GM20000 (cell line): ENCODE measurements at regions not wholly inside any gene's neighbourhood (a gene's known extent, or its start where the extent isn't known, plus 50 kb on each side); places are given as distances from the start of the nearest gene placed in this dataset.

Experiments
- DNase-seq: peaks from one replicate; pipeline ENCODE4 v3.0.0; 2012; ENCODE audit warnings: low spot score
- TF ChIP-seq, protein P1 (sequence below): IDR thresholded peaks from 2 replicates; pipeline ENCODE4 v1.5.1; 2012; ENCODE audit warnings: mild to moderate bottlenecking, control low read depth; ENCODE audit errors: extremely low read depth, missing control alignments

DNA sequence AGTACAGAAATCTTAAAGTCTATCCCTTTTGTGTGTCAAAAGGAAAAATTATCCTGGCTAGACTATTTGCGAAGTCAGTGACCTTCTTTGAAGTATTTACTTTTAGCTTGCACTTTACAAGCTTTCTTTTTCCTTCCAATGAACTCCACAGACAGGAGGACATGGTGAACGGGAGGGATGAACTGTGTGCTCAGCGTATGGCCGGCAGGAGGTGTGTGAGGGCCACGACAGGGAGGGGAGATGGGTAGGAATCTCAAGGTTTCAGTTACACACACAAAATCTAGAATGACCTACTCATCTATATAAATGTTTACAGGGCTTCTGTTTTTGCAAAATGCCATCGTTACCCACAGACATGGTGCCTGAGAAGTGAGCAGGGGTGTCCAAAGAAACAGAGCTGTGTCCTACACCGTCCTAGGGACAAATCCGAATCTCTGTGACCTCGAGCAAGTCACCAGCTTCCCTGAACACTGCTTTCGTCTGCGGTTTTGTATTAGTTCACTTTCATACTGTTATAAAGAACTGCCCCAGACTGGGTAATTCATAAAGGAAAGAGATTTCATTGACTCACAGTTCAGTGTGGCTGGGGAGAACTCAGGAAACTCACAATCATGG lies 537.2 kb downstream of the LIG4 start:
- TF ChIP-seq, protein P1, sequence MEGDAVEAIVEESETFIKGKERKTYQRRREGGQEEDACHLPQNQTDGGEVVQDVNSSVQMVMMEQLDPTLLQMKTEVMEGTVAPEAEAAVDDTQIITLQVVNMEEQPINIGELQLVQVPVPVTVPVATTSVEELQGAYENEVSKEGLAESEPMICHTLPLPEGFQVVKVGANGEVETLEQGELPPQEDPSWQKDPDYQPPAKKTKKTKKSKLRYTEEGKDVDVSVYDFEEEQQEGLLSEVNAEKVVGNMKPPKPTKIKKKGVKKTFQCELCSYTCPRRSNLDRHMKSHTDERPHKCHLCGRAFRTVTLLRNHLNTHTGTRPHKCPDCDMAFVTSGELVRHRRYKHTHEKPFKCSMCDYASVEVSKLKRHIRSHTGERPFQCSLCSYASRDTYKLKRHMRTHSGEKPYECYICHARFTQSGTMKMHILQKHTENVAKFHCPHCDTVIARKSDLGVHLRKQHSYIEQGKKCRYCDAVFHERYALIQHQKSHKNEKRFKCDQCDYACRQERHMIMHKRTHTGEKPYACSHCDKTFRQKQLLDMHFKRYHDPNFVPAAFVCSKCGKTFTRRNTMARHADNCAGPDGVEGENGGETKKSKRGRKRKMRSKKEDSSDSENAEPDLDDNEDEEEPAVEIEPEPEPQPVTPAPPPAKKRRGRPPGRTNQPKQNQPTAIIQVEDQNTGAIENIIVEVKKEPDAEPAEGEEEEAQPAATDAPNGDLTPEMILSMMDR, result no peak
- no peak for DNase-seq

GRCh38 chr13:107675847-107676550 lies 539.3 kb downstream of the LIG4 start:
- no peak for DNase-seq
- TF ChIP-seq, protein P1, result no peak

DNA sequence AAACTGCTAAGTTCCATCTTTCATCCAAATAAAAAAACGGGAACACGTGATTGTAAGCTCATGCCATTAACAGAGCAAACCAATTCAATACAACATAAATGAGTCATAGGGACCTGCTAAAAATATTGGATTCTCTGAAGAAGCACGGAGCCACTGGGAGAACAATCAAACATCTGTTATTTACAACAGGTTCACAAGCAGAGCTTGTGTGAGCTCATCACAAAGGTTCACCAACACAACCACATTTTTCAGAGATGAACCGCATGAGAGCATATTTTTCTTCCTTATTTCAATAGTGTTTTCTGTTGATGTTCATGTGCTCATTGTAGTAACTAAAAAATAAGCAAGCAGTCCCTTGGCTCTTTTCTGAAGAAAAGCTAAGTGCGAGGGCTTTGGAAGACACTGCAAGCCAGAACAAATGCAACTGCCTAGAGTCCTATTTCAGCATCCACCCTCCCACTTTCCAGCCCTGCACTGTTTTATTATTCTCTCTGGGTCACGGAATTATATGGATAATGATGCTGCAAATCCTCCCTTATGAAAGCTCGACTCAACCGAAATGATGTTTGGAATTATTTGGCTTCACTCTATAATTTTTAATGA lies 545.8 kb downstream of the LIG4 start:
- TF ChIP-seq, protein P1, result no peak
- no peak for DNase-seq

- DNase-seq, result no peak
- TF ChIP-seq, protein P1, result no peak
Measured at GRCh38 chr13:107665926-107666458, 549.3 kb downstream of the LIG4 start.

- TF ChIP-seq, protein P1, result peak; percentile 84
- peak; percentile 18 for DNase-seq
Measured at GRCh38 chr13:107650081-107650701, 565.1 kb downstream of the LIG4 start.

DNA sequence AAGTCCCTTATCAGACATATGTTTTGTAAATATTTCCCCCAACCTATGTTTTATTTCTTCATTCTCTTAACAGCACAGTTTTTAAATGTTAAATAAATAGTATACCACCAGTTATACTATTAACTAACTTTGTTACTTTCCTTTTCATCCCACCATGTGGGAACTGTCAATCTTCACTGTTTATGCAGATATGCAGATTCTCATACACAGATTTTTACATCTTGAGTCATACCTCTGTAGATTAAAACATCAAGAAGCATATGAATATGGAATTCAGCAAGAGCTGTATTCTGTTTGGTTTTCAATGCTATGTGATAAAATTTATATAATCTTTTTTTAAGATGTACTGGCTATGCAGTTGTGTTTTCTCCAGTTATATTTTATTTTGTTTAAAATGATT lies 566.3 kb downstream of the LIG4 start:
- TF ChIP-seq, protein P1, result no peak
- DNase-seq, result no peak

GRCh38 chr13:107644136-107644535 lies 571.2 kb downstream of the LIG4 start:
- no peak for DNase-seq
- TF ChIP-seq, protein P1, result no peak
